KG1 (cell line): ENCODE measurements at regions not wholly inside any gene's neighbourhood (a gene's known extent, or its start where the extent isn't known, plus 50 kb on each side); places are given as distances from the start of the nearest gene placed in this dataset.

Experiments used
- DNase-seq: peaks from one replicate; lab custom pipeline; 2025; lab: John Stamatoyannopoulos, UW

GRCh38 chr10:83252169-83252568, 887.1 kb upstream of the GHITM start:
- DNase-seq = no peak

- DNase-seq = no peak
These were observed 886.7 kb upstream of the GHITM start for GRCh38 chr10:83252596-83252995.

GRCh38 chr10:83253011-83253671, 886.2 kb upstream of the GHITM start:
- no peak for DNase-seq

GRCh38 chr10:83254698-83255097, 884.6 kb upstream of the GHITM start:
- DNase-seq = no peak

- no peak for DNase-seq
These were observed 876.9 kb upstream of the GHITM start for GRCh38 chr10:83262434-83262833.

GRCh38 chr10:83272666-83273434, 866.5 kb upstream of the GHITM start:
- no peak for DNase-seq

- no peak for DNase-seq
These were observed 865.2 kb upstream of the GHITM start for GRCh38 chr10:83274088-83274487.

- DNase-seq = no peak
These were observed 862.3 kb upstream of the GHITM start for GRCh38 chr10:83276971-83277370.

GRCh38 chr10:83283151-83283550, 856.2 kb upstream of the GHITM start:
- no peak for DNase-seq

- no peak for DNase-seq
These were observed 851.9 kb upstream of the GHITM start for GRCh38 chr10:83287374-83287773.

- no peak for DNase-seq
These were observed 849.9 kb upstream of the GHITM start for GRCh38 chr10:83289373-83289772.

- no peak for DNase-seq
These were observed 849.4 kb upstream of the GHITM start for GRCh38 chr10:83289948-83290347.

GRCh38 chr10:83301732-83302131, 837.6 kb upstream of the GHITM start:
- DNase-seq = no peak

GRCh38 chr10:83302623-83303022, 836.7 kb upstream of the GHITM start:
- DNase-seq = no peak

GRCh38 chr10:83310688-83311087, 828.6 kb upstream of the GHITM start:
- DNase-seq = no peak

GRCh38 chr10:83312570-83312969, 826.7 kb upstream of the GHITM start:
- DNase-seq = no peak

GRCh38 chr10:83332690-83333089, 806.6 kb upstream of the GHITM start:
- no peak for DNase-seq

GRCh38 chr10:83333566-83333965, 805.7 kb upstream of the GHITM start:
- DNase-seq = no peak

GRCh38 chr10:83343676-83344075, 795.6 kb upstream of the GHITM start:
- DNase-seq = no peak

- DNase-seq = no peak
These were observed 792.9 kb upstream of the GHITM start for GRCh38 chr10:83346266-83346910.

- no peak for DNase-seq
These were observed 786.7 kb upstream of the GHITM start for GRCh38 chr10:83352588-83352987.

GRCh38 chr10:83354456-83354855, 784.9 kb upstream of the GHITM start:
- DNase-seq = no peak

GRCh38 chr10:83357004-83357403, 782.3 kb upstream of the GHITM start:
- DNase-seq = no peak
